Fibroblast of the aortic adventitia (primary cell): ENCODE measurements at regions not wholly inside any gene's neighbourhood (a gene's known extent, or its start where the extent isn't known, plus 50 kb on each side); places are given as distances from the start of the nearest gene placed in this dataset.

Experiments used
- DNase-seq: peaks from one replicate; pipeline ENCODE4 v3.0.0-alpha.2; 2010; ENCODE audit warnings: low read depth
- H3K4me3 ChIP-seq: 2 replicates; pipeline ENCODE4 v1.5.1; 2011; ENCODE audit warnings: low read depth, mild to moderate bottlenecking, control low read depth, low read length, moderate library complexity
- TF ChIP-seq, protein P1 (sequence below): IDR thresholded peaks from 2 replicates; pipeline ENCODE4 v1.5.1; 2011; ENCODE audit warnings: mild to moderate bottlenecking, low read length, control low read depth, inconsistent platforms; ENCODE audit not compliant: insufficient read depth

DNA sequence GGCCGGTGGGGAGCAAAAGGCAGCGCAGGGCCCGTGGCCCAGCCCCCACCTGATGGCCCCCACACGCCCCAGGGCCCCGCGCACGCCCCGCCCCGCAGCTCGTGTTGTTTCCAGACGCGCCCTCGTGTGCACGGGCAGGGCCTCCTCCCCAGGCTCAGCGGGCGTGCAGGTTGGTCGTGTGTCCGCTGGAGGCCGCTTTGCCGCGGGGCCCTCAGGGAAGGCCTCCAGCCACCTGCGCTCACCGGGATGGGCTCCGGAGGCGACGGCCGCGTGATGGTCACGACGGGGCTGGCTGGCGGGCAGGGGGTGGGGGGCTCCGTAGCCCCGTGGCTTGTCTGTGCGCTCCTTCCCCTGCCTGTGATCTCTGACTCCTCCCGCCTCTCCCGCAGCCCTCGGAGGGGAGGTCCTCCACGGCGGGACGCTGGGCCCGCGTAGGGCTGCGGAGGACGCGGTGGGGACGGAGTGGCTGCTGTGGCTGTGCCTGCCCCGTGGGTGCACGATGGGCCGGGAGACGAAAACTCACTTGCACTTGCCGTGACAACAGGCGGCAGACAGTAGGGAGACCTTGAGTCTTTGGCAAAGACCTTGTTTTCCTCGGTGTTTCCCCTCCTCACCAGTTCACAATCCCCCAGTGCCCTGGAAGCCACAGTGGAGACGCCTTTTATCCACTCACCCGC, 67.1 kb downstream of the RTP5 start:
- TF ChIP-seq, protein P1, sequence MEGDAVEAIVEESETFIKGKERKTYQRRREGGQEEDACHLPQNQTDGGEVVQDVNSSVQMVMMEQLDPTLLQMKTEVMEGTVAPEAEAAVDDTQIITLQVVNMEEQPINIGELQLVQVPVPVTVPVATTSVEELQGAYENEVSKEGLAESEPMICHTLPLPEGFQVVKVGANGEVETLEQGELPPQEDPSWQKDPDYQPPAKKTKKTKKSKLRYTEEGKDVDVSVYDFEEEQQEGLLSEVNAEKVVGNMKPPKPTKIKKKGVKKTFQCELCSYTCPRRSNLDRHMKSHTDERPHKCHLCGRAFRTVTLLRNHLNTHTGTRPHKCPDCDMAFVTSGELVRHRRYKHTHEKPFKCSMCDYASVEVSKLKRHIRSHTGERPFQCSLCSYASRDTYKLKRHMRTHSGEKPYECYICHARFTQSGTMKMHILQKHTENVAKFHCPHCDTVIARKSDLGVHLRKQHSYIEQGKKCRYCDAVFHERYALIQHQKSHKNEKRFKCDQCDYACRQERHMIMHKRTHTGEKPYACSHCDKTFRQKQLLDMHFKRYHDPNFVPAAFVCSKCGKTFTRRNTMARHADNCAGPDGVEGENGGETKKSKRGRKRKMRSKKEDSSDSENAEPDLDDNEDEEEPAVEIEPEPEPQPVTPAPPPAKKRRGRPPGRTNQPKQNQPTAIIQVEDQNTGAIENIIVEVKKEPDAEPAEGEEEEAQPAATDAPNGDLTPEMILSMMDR: no peak
- no peak for DNase-seq
- H3K4me3 ChIP-seq: no peak overlapping the region

DNA sequence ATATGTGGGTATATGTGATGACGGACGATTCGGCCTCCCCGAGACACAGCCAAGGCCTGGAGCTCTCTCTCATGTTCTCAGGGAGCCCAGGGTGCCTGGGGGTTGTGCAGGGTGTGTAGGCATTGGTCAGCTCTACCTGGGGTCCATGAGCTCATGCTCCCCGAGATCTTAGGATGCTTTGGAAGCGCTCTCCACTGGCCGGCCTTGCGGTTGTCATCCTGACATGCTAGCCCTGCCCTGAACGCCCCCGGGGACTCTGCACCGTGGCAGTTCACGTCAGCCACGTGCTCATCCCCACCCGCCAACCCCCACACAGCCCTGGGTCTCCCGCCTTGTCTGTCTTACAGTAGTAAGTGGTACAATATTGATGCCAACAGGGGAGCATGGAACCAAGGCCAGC, 67.8 kb downstream of the RTP5 start:
- H3K4me3 ChIP-seq: no peak overlapping the region
- TF ChIP-seq, protein P1: no peak
- DNase-seq: no peak

DNA sequence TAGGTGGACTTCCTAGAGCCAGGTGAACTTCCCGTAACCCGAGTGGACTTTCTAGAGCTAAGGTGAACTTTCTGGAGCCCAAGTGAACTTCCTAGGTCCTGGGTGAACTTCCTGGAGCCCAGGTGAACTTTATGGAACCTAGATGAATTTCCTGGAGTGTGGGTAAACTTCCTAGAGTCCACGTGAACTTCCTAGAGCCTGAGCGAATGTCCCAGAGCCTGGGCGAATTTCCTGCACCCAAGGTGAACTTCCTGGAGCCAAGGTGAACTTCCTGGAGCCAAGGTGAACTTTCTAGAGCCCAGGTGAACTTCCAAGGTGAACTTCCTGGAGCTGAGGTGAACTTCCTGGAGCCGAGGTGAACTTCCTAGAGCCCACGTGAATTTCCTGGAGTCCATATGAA, 70.0 kb downstream of the RTP5 start:
- TF ChIP-seq, protein P1: no peak
- H3K4me3 ChIP-seq: no peak overlapping the region
- no peak for DNase-seq

DNA sequence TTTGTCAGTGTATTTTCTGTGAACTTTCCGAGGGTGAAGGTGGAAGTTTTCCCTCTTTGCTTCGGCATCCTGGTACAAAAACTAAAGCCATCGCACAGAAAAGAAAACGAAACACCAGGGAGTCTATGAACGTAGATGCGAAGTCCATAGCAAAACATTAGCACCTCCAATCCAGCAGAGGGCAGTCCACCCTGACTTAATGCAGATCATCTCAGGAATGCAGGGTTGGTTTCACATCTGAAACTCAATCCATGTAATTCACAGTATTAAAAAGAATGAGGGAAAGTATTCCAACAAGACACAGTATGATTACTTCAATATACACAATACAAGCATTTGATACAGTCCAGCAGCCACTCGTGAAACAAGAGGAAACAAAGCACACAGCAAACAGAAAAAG, 70.8 kb downstream of the RTP5 start:
- TF ChIP-seq, protein P1: peak; percentile 16
- no peak for DNase-seq
- no peak overlapping the region for H3K4me3 ChIP-seq

DNA sequence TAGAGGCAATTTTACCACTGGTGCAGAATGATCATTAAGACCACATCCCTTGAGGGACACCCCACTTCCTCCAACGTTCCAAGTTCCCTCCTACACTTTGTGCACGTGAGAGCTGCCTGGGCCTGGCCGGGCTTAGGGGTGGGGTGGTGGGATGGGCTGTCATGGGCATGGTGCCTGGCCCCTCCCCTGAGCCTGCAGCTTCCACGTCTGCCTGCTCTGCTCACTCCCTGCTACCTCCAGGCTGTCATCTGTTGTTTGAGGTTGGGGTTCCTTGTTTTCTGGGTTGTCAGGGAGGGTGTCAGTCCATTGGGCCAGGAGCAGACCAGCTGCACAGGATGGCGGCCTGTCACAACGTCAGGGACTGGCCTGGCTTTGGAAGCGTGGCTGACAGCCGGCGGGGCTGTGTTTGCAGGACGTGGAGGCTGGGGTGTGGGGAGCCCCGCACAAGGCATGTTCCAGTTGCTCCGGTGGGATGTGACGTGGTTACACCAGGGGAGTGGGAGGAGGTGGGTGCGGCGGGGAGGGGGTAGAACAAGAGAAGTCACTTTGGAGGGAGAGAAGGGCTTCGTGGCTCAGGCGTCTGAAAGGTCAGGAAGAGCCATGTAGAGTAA, 72.3 kb downstream of the RTP5 start:
- DNase-seq: no peak
- TF ChIP-seq, protein P1: no peak
- no peak overlapping the region for H3K4me3 ChIP-seq

DNA sequence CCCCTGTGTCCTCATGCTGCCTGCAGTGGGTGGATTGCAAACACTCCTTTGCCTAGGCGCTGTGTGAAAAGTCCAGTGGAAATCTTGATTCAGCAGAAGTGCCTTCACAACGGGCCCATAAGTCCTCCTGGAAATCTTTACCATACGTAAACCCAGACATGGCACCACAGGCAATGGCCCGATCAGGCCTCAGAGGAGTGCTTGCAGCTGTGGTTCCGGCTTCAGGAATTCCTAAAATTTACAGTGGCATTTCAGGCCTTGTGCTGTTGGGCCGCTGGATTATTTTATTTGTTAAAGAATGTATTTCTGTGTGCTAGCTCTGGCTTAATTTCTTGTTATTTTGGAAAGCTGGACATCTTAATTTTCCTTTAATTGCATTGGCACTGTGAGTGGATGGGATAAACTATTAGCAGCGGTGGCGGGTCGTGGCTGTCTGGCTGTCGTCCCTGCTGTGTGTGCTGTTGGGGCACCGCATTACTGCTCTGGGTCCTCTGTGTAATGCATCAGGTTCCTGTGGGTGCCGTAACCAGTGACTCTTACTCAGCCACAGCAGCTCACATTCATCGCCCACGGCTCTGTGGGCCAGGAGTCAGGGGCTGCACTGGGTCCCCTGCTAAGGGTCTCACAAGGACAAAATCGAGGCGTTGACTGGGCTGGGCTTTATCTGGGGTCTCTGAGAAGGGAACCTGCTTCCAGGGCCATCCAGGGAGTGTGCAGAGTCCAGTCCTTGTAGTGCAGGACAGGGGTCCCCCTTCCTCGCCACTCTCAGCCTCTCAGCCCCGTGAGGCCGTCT, 73.1 kb downstream of the RTP5 start:
- DNase-seq: no peak
- TF ChIP-seq, protein P1: no peak
- H3K4me3 ChIP-seq: no peak overlapping the region
